Myocyte (in vitro differentiated cells): ENCODE measurements at regions not wholly inside any gene's neighbourhood (a gene's known extent, or its start where the extent isn't known, plus 50 kb on each side); places are given as distances from the start of the nearest gene placed in this dataset.
"Not testable (repeated sequence)": the region's sequence is repeated elsewhere in the genome, so short reads cannot be mapped to it uniquely, and the experiment has no call there.

Experiments used
- DNase-seq: peaks from one replicate; pipeline ENCODE4 v3.0.0-alpha.2; 2012; ENCODE audit warnings: low read depth

DNA sequence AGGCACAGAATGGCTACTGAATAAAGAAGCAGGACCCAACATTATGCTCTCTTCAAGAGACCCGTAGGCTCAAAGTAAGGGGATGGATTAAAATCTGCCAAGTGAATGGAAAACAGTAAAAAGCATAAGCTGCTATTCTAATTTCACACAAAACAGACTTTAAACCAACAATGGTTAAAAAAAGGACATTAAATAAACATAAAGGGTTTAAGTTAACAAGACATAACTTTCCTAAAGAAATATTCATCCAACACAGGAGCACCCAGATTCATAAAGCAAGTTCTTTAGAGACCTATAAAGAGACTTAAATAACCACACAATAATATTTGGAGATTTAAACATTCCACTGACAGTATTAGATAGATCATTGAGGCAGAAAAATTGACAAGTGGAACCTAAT is 624.5 kb downstream of the RFPL4B start:
- DNase-seq, result no peak

DNA sequence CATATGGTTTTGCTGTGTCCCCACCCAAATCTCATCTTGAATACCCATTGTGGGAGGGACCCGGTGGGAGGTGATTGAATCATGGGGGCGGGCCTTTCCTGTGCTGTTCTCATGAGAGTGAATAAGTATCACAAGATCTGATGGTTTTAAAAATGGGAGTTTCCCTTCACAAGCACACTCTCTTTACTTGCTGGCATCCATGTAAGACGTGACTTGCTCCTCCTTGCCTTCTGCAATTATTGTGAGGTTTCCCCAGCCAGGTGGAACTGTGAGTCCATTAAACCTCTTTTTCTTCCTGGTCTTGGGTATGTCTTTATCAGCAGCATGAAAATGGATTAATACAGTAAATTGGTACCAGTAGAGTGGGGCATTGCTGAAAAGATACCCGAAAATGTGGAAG is 627.8 kb downstream of the RFPL4B start:
- DNase-seq, result not testable (repeated sequence)

DNA sequence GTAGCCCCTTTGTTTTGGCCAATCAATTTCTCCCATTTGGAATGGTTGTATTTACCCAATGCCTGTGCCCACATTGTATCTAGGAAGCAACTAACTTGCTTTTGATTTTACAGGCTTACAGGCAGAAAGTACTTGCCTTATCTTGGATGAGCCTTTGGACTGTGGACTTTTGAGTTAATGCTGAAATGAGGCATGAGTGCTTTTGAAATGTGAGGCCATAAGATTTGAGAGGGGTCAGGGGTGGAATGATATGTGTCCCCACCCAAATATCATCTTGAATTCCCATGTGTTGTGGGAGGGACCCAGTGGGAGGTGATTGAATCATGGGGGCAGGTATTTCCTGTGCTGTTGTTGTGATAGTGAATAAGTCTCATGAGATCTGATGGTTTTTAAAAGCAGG is 629.4 kb downstream of the RFPL4B start:
- DNase-seq, result not testable (repeated sequence)

DNA sequence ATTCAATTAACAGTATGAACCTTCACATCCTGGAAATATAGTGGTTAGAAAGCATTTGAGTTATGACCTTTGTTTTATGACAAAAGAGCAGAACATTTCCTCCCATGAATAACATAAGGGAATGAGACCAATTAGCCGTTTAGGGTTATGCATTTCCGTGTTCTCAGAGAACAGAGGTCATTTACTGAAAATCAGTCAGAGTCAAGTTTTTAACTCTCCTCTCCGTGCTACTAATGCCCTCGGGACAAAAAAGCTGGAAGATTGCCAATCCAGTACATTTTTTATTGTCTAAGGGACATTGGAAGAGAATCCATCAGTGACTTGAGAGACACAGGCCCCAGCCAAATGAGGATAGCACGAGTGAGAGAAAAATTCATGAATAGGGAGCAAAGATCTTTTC is 632.7 kb downstream of the RFPL4B start:
- peak; percentile 49 for DNase-seq

GRCh38 chr6:112980676-112981075 is 633.5 kb downstream of the RFPL4B start:
- DNase-seq, result no peak

GRCh38 chr6:112983713-112984261 is 636.7 kb downstream of the RFPL4B start:
- DNase-seq, result no peak

DNA sequence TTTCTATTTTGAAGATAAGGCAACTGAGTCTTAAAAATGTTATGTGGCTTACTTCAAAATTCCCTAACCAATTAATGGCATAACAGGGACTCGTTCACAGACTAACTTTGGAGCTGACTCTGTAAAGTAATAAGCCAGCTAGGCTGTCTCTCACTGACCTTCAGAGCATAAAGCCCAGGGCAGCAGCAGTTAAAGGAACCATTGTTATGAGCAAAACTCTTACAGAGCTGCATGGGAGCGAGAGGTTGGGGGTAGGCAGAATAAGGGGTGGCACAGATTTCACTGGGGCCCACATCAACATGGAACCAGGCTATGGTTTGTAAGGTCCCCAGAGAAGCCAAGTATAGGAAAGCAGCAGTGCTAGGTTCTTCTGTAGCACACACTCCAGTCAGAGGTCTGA is 637.8 kb downstream of the RFPL4B start:
- DNase-seq, result no peak

GRCh38 chr6:112986321-112986720 is 639.2 kb downstream of the RFPL4B start:
- no peak for DNase-seq

DNA sequence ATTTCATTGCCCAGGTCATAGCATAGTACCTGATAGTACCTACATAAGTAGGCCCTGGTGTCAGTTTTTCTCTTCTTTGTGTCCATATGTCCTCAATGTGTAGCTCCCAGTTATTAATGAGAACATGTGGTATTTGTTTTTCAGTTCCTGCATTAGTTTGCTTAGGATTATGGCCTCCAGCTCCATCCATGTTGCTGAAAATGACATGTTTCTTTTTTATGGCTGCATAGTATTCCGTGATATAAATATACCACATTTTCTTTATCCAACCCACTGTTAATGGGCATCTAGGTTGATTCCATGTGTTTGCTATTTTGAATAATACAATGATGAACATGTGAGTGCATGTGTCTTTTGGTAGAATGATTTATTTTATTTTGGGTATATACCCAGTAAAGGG is 641.6 kb downstream of the RFPL4B start:
- DNase-seq, result no peak

DNA sequence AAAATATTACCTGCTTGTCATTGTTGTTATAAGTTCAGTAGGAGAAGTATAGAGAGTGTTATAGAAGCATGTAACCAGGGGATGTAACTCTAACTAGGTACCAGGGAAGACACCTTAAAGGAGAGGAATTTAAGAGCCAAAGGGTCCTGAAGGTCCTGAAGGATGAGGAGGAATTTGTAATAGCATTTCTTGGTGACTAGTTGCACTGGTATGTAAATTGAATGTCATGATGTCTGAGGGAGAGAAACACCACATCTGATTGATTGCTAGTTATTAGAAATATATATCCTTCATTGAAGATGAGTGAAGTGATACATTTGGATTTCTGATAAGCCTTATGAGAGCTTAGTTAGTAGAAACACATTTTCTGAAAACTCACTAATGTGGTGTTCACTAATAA is 643.8 kb downstream of the RFPL4B start:
- DNase-seq, result no peak

- no peak for DNase-seq
These were observed 644.8 kb downstream of the RFPL4B start for GRCh38 chr6:112991912-112992311.

GRCh38 chr6:112997421-112998085 is 650.4 kb downstream of the RFPL4B start:
- no peak for DNase-seq

- no peak for DNase-seq
These were observed 656.9 kb downstream of the RFPL4B start for GRCh38 chr6:113004054-113004453.

GRCh38 chr6:113004470-113005270 is 657.5 kb downstream of the RFPL4B start:
- DNase-seq, result no peak

DNA sequence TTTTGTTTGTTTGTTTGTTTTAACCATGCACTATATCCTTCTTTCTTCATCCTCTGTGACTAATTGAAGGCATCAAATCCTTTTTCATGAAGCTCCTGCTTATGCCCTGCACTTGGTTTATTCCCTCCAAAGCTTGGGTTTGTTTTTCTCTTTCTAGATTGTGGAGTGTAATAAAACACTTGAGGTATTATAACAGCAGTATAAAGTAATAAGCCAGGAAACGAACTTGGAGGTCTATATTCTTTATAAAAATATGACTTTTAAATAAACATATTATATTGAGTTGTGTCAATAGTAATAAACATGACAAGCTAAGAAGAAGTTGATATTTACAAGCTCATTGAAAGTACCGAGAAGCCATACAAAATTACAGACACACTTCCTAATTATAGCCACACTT is 659.4 kb downstream of the RFPL4B start:
- no peak for DNase-seq

GRCh38 chr6:113009682-113010081 is 662.6 kb downstream of the RFPL4B start:
- no peak for DNase-seq

DNA sequence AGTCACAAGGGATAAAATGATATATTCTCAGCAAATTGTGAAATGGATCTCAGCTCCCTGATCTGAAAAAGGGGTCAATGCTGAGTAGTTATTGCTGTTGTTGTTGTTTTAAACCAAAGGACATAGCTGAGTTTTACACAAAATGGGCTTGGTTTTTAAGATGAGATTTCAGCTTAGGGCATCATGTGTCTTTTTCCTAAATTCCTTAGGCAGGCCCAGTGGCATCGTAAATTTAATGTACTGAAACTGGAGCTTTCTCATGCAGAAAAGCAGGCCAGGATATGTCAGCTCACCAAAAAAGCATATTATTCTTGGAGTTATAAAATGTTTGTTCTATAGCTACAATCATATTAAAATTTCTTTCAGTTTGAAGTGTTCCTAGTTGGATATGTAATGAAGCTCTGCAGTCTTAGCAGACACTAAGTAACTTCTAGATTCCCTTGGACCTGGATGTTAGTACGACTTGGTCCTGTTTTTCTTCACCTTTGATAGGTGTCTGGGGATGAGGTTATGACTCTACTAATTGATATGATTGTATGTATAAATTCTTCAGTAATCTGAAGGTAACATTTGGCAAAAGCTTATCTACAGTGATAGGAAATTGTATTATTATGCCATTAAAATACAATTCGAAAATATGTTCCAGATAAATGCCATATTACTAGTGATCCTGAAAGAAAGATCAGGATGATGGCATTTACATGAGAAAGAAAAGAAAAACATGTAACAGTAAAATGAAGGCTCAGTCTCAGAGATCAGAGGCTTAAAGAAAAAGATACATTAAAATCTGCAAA is 663.3 kb downstream of the RFPL4B start:
- DNase-seq, result no peak

- DNase-seq, result peak; percentile 32
These were observed 664.3 kb downstream of the RFPL4B start for GRCh38 chr6:113011389-113011788.

GRCh38 chr6:113011801-113012200 is 664.7 kb downstream of the RFPL4B start:
- DNase-seq, result peak; percentile 59

DNA sequence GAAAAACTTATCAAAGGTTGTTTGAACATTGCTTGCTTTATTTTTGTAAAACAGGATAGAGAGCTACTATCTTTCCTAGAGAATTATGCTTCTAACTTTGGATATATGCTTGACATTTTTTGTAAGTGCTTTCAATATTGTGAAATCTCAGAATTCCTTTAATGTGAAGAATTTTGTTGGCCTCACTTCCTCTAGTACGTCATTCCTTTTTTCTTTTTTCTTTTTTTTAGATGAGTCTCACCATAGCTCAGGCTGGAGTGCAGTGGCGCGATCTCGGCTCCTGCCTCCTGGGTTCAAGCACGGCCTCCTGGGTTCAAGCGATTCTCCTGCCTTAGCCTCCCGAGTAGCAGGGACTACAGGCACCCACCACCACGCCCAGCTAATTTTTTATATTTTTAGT is 668.1 kb downstream of the RFPL4B start:
- no peak for DNase-seq

DNA sequence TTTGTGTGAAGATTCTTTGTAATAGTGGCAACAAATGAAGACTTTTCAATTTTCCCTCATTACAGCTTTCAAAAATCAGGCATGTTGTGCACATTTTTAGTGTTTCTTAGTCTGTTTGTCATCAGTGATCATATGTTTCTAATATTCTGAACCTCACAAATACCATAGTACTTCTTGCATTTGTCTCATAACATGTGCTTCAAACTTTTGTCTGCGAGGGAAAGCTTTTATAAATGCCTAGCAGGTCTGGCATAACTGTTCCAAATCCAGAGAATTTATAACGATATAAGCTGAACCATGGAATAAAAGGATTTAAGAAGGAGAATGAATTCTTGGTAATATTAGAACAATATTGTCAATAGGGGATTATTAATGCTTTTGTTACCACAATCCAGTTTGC is 670.2 kb downstream of the RFPL4B start:
- no peak for DNase-seq
